Anterior cingulate cortex (tissue), 58 donors: ENCODE measurements at regions not wholly inside any gene's neighbourhood (a gene's known extent, or its start where the extent isn't known, plus 50 kb on each side); places are given as distances from the start of the nearest gene placed in this dataset.
"Not testable (repeated sequence)": the region's sequence is repeated elsewhere in the genome, so short reads cannot be mapped to it uniquely, and the experiment has no call there.

Experiments used
- DNase-seq, 58 donors: peaks; one replicate each; lab custom pipeline; 2025; lab: John Stamatoyannopoulos, UW

- no peak for DNase-seq
Observed at GRCh38 chr18:1252534-1252933, 347.9 kb downstream of the ADCYAP1 start.

GRCh38 chr18:1252936-1253335 is 348.3 kb downstream of the ADCYAP1 start:
- DNase-seq, result no peak

GRCh38 chr18:1253827-1254226 is 349.2 kb downstream of the ADCYAP1 start:
- no peak for DNase-seq

- DNase-seq, result no peak
Observed at GRCh38 chr18:1261054-1261453, 356.4 kb downstream of the ADCYAP1 start.

GRCh38 chr18:1267021-1267420 is 362.4 kb downstream of the ADCYAP1 start:
- no peak for DNase-seq

GRCh38 chr18:1270081-1270480 is 365.4 kb downstream of the ADCYAP1 start:
- DNase-seq, result no peak

- no peak for DNase-seq
Observed at GRCh38 chr18:1273469-1273868, 368.8 kb downstream of the ADCYAP1 start.

GRCh38 chr18:1292167-1292566 is 387.5 kb downstream of the ADCYAP1 start:
- no peak for DNase-seq

GRCh38 chr18:1294229-1294628 is 389.6 kb downstream of the ADCYAP1 start:
- no peak for DNase-seq

- DNase-seq, result no peak
Observed at GRCh38 chr18:1296237-1296636, 391.6 kb downstream of the ADCYAP1 start.

GRCh38 chr18:1302861-1303260 is 398.2 kb downstream of the ADCYAP1 start:
- DNase-seq, result no peak

GRCh38 chr18:1304392-1304992 is 399.8 kb downstream of the ADCYAP1 start:
- DNase-seq, result no peak

- no peak for DNase-seq
Observed at GRCh38 chr18:1306641-1307040, 402.0 kb downstream of the ADCYAP1 start.

- no peak for DNase-seq
Observed at GRCh38 chr18:1308686-1309085, 404.0 kb downstream of the ADCYAP1 start.

- no peak for DNase-seq
Observed at GRCh38 chr18:1311376-1311775, 406.7 kb downstream of the ADCYAP1 start.

GRCh38 chr18:1335345-1335744 is 430.7 kb downstream of the ADCYAP1 start:
- not testable (repeated sequence) for DNase-seq

GRCh38 chr18:1350931-1351450 is 446.3 kb downstream of the ADCYAP1 start:
- DNase-seq, result no peak

- no peak for DNase-seq
Observed at GRCh38 chr18:1353025-1353424, 448.4 kb downstream of the ADCYAP1 start.

- DNase-seq, result no peak
Observed at GRCh38 chr18:1357724-1358123, 453.1 kb downstream of the ADCYAP1 start.

GRCh38 chr18:1361936-1362335 is 457.3 kb downstream of the ADCYAP1 start:
- no peak for DNase-seq

- DNase-seq, result no peak
Observed at GRCh38 chr18:1370552-1370951, 465.9 kb downstream of the ADCYAP1 start.

GRCh38 chr18:1371724-1372123 is 467.1 kb downstream of the ADCYAP1 start:
- no peak for DNase-seq

GRCh38 chr18:1383465-1383864 is 478.8 kb downstream of the ADCYAP1 start:
- no peak for DNase-seq
